ENCODE measurements at regions not wholly inside any gene's neighbourhood (a gene's known extent, or its start where the extent isn't known, plus 50 kb on each side); places are given as distances from the start of the nearest gene placed in this dataset.

- TF ChIP-seq POLR2A (IDR thresholded peaks at IDR 0.05; ENCODE audit: low read depth, low read length) (no peak), POLR2AphosphoS5 (IDR thresholded peaks at IDR 0.05; ENCODE audit: low read depth, low read length) (no peak), TAF1 (IDR thresholded peaks at IDR 0.05; ENCODE audit: low read depth, low read length) (no peak), PAX5 (IDR thresholded peaks at IDR 0.05; ENCODE audit: insufficient read depth, low read length, severe bottlenecking) (no peak)
These were observed 303.1 kb upstream of the PLET1 start for GRCh38 chr11:112563808-112564207.

Measured in GM12891 (cell line).